ENCODE measurements at regions not wholly inside any gene's neighbourhood (a gene's known extent, or its start where the extent isn't known, plus 50 kb on each side); places are given as distances from the start of the nearest gene placed in this dataset.

- CTCF ChIA-PET, result no interaction called here
- DNase-seq (ENCODE audit: extremely low spot score), result no peak
- POLR2A ChIA-PET, result no interaction called here
- TF ChIP-seq, protein P1, sequence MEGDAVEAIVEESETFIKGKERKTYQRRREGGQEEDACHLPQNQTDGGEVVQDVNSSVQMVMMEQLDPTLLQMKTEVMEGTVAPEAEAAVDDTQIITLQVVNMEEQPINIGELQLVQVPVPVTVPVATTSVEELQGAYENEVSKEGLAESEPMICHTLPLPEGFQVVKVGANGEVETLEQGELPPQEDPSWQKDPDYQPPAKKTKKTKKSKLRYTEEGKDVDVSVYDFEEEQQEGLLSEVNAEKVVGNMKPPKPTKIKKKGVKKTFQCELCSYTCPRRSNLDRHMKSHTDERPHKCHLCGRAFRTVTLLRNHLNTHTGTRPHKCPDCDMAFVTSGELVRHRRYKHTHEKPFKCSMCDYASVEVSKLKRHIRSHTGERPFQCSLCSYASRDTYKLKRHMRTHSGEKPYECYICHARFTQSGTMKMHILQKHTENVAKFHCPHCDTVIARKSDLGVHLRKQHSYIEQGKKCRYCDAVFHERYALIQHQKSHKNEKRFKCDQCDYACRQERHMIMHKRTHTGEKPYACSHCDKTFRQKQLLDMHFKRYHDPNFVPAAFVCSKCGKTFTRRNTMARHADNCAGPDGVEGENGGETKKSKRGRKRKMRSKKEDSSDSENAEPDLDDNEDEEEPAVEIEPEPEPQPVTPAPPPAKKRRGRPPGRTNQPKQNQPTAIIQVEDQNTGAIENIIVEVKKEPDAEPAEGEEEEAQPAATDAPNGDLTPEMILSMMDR (IDR thresholded peaks at IDR 0.05; ENCODE audit: control extremely low read depth, extremely low read depth, low read depth, missing control alignments), result no peak
These were observed 732.0 kb downstream of the TAF11L14 start for GRCh38 chr5:18366234-18366633.

- no peak for DNase-seq (ENCODE audit: extremely low spot score)
- ChIA-PET CTCF (no interaction called here), POLR2A (no interaction called here)
- TF ChIP-seq, protein P1 (IDR thresholded peaks at IDR 0.05; ENCODE audit: control extremely low read depth, extremely low read depth, low read depth, missing control alignments), result no peak
These were observed 736.3 kb downstream of the TAF11L14 start for GRCh38 chr5:18370531-18370930.

DNA sequence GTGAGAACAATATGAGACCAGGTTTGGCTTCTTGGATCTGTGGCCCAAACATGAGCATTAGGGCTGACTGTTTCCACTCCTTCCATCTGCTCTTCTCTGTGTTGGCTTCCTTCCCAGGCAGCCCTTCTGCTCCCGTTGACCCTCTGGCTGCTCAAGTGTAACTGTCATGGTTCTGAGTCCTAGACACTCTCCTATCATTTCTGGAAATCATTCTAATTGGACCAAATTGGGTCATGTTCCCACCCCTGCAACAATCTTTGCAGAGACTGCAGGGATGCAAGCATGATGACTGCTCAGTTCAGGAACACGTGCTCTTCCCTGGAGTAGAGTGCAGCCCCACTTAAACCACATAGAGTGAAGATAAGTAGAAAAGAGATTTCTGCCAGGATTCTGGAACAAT is 741.4 kb downstream of the TAF11L14 start:
- ChIA-PET CTCF (no interaction called here), POLR2A (no interaction called here)
- TF ChIP-seq, protein P1 (IDR thresholded peaks at IDR 0.05; ENCODE audit: control extremely low read depth, extremely low read depth, low read depth, missing control alignments), result no peak
- no peak for DNase-seq (ENCODE audit: extremely low spot score)

DNA sequence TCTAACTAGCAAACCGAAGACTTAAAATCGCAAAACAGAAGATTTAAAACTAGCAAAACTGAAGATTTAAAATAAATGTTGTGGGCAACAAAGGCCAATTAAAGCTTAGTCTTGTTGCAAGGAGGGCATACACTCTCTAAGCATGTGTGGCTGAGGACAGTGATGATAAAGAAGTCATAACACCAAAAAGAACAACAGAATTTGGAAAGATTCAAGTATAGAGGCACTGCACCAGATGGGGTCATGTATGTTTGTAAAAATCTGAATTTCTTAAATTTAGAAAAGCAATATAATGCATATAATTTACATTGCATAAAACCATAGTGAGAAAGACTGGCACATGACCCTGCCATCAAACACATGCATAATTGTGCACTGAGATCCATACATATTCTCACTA is 743.8 kb downstream of the TAF11L14 start:
- ChIA-PET CTCF (no interaction called here), POLR2A (no interaction called here)
- no peak for DNase-seq (ENCODE audit: extremely low spot score)
- TF ChIP-seq, protein P1 (IDR thresholded peaks at IDR 0.05; ENCODE audit: control extremely low read depth, extremely low read depth, low read depth, missing control alignments), result no peak

GRCh38 chr5:18379189-18379588 is 744.9 kb downstream of the TAF11L14 start:
- ChIA-PET CTCF (no interaction called here), POLR2A (no interaction called here)

GRCh38 chr5:18380729-18381362 is 746.6 kb downstream of the TAF11L14 start:
- TF ChIP-seq, protein P1 (IDR thresholded peaks at IDR 0.05; ENCODE audit: control extremely low read depth, extremely low read depth, low read depth, missing control alignments), result no peak
- CTCF ChIA-PET, result interaction anchor here (1.2 to 1.5 kb wide), 2 partner anchors 9 to 13 kb away, joined by 3 to 9 read pairs; no protein-coding TSS in a partner anchor
- POLR2A ChIA-PET, result no interaction called here
- DNase-seq (ENCODE audit: extremely low spot score), result no peak

More at GRCh38 chr5:18379189-18379588, 744.9 kb downstream of the TAF11L14 start:
- DNase-seq (ENCODE audit: extremely low spot score), result no peak
- TF ChIP-seq, protein P1 (IDR thresholded peaks at IDR 0.05; ENCODE audit: control extremely low read depth, extremely low read depth, low read depth, missing control alignments), result no peak
